Mucosa of descending colon (tissue), 3 donors: ENCODE measurements at regions not wholly inside any gene's neighbourhood (a gene's known extent, or its start where the extent isn't known, plus 50 kb on each side); places are given as distances from the start of the nearest gene placed in this dataset.

ENCODE experiments used
- ATAC-seq: fragments of 200-7000 bp; cut with Tn5 transposase; one replicate; pipeline ENCODE4 v1.9.1; 2020; ENCODE audit warnings: mild to moderate bottlenecking, moderate library complexity
- DNase-seq, 3 donors: peaks; one replicate each; pipeline ENCODE4 v3.0.0-alpha.2; 2020
- H3K36me3 ChIP-seq: fragments of 200-600 bp; one replicate; pipeline ENCODE4 v1.8.0; 2021; ENCODE audit warnings: low read depth, mild to moderate bottlenecking
- H3K4me1 ChIP-seq: fragments of 200-600 bp; one replicate; pipeline ENCODE4 v1.8.0; 2021; ENCODE audit warnings: low read depth, mild to moderate bottlenecking
- H3K4me3 ChIP-seq: fragments of 200-600 bp; one replicate; pipeline ENCODE4 v1.8.0; 2021; ENCODE audit warnings: mild to moderate bottlenecking
- H3K9me3 ChIP-seq: fragments of 200-600 bp; one replicate; pipeline ENCODE4 v1.8.0; 2021; ENCODE audit warnings: mild to moderate bottlenecking
- intact Hi-C, 2 donors: fragments of 100-400 bp; cut with DNase I in 1 of 2; cut with micrococcal nuclease in 1 of 2; formaldehyde crosslinking; loops; one replicate each; pipeline versions ENCODE4 v1.11.0 to v1.11.1; 2022; cut with DNase I, micrococcal nuclease
- TF ChIP-seq, protein P1 (sequence below): fragments of 200-600 bp; IDR thresholded peaks from one replicate; pipeline ENCODE4 v1.8.0; 2022; ENCODE audit warnings: antibody characterized with exemption, mild to moderate bottlenecking
- donor health status: DM: no; HTN: no; CAD: no; lungs with moderate emphysema.
- donor health status: DM: no; HTN: no; CAD: no.
- donor health status: DM: no; HTN: yes; CAD: no.

DNA sequence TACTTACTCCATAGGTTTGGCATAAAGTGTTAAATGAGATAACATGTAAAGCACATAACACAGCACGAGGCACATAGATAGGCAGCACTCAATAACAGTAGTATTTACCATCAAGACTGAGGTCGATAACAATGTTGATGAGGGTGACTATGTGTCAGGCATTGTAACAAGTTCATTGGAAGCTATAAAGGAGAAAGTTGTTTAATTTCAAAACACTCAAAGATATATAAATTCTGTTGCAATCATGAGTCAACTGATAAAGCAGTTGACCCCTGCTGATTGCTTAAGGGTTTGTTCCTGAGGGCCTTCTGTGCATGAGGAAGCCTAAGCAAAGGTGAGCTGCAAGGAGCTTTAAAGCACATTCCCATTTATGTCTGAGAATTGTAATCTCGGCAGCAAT lies 760.5 kb downstream of the SATB2 start:
- TF ChIP-seq, protein P1, sequence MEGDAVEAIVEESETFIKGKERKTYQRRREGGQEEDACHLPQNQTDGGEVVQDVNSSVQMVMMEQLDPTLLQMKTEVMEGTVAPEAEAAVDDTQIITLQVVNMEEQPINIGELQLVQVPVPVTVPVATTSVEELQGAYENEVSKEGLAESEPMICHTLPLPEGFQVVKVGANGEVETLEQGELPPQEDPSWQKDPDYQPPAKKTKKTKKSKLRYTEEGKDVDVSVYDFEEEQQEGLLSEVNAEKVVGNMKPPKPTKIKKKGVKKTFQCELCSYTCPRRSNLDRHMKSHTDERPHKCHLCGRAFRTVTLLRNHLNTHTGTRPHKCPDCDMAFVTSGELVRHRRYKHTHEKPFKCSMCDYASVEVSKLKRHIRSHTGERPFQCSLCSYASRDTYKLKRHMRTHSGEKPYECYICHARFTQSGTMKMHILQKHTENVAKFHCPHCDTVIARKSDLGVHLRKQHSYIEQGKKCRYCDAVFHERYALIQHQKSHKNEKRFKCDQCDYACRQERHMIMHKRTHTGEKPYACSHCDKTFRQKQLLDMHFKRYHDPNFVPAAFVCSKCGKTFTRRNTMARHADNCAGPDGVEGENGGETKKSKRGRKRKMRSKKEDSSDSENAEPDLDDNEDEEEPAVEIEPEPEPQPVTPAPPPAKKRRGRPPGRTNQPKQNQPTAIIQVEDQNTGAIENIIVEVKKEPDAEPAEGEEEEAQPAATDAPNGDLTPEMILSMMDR: no peak

GRCh38 chr2:198695879-198696278 lies 761.9 kb downstream of the SATB2 start:
- DNase-seq: peak in 1 of 3 donors; percentile 71
- Histone ChIP-seq H3K4me3 (no peak overlapping the region), H3K9me3 (no peaks in the 10 kb centered on the region), H3K4me1 (peaks cover 13% of the 10 kb centered on the region), H3K36me3 (no peaks in the 10 kb centered on the region)
- TF ChIP-seq, protein P1: no peak
- intact Hi-C loops: loop anchor here in 1 of 2 donors (5.0 kb wide), 1 partner anchor 71 kb away; no protein-coding TSS in a partner anchor
- peak; percentile 92 for ATAC-seq

More for the DNA sequence above, 760.5 kb downstream of the SATB2 start:
- Histone ChIP-seq H3K4me1 (peaks cover 13% of the 10 kb centered on the region), H3K4me3 (no peak overlapping the region), H3K9me3 (no peaks in the 10 kb centered on the region), H3K36me3 (no peaks in the 10 kb centered on the region)
- intact Hi-C loops: loop anchor here in 1 of 2 donors (5.0 kb wide), 1 partner anchor 70 kb away; no protein-coding TSS in a partner anchor
- ATAC-seq (peak; percentile 84), DNase-seq (peak in 1 of 3 donors; percentile 42)

- TF ChIP-seq, protein P1: no peak
- Histone ChIP-seq H3K4me1 (peaks cover 8% of the 10 kb centered on the region), H3K36me3 (no peaks in the 10 kb centered on the region), H3K4me3 (no peak overlapping the region), H3K9me3 (no peaks in the 10 kb centered on the region)
- DNase-seq (no peak), ATAC-seq (no peak)
- intact Hi-C loops: no loop called here
Measured at GRCh38 chr2:198692907-198693510, 764.7 kb downstream of the SATB2 start.

- H3K4me3 ChIP-seq: no peak overlapping the region
- H3K4me1 ChIP-seq: peaks cover 5% of the 10 kb centered on the region
- no peaks in the 10 kb centered on the region for H3K36me3 ChIP-seq
- intact Hi-C loops: no loop called here
- TF ChIP-seq, protein P1: no peak
- ATAC-seq: no peak
- no peaks in the 10 kb centered on the region for H3K9me3 ChIP-seq
- DNase-seq: no peak
Measured at GRCh38 chr2:198691236-198691635, 766.5 kb downstream of the SATB2 start.

DNA sequence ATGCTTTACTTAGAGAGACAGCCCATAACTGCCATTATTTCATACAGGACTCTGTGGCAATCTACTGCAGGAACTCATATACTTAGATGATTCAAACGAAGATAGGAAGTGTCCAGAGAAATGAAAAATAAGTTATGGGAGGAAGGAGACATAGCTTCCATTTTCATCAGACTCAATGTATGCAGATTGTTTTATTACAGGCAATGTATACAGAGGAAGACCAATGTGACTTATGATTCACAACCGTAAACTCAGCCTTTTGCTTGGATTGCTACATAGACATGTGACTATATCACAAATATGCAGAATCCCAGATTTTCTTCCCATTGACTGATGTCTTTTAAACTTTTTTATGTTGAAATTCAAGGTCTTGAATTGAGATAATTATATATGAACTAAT lies 793.4 kb downstream of the SATB2 start:
- H3K9me3 ChIP-seq: no peaks in the 10 kb centered on the region
- peaks cover 13% of the 10 kb centered on the region for H3K4me1 ChIP-seq
- peak; percentile 93 for ATAC-seq
- intact Hi-C loops: no loop called here
- TF ChIP-seq, protein P1: no peak
- H3K4me3 ChIP-seq: no peak overlapping the region
- DNase-seq: no peak
- H3K36me3 ChIP-seq: no peaks in the 10 kb centered on the region
